ENCODE measurements at regions not wholly inside any gene's neighbourhood (a gene's known extent, or its start where the extent isn't known, plus 50 kb on each side); places are given as distances from the start of the nearest gene placed in this dataset.

- no peaks in the 10 kb centered on the region for H3K36me3 ChIP-seq (replicated peaks in 1 of 2; ENCODE audit: control insufficient read depth in 2 of 2, insufficient read depth in 2 of 2, low read length in 2 of 2)
- peaks cover 3 to 9% of the 10 kb centered on the region in 2 donors for H3K9me3 ChIP-seq (replicated peaks in 1 of 2; ENCODE audit: control insufficient read depth in 2 of 2, insufficient read depth in 1 of 2, low read depth in 1 of 2, low read length in 2 of 2)
- H2AK5ac ChIP-seq (ENCODE audit: low read depth, low read length) = no peak overlapping the region
- H4K91ac ChIP-seq (ENCODE audit: low read depth, low read length, poor library complexity) = no peak overlapping the region
- H3K14ac ChIP-seq (ENCODE audit: low read length) = no peak overlapping the region
- no peak overlapping the region for H3K27ac ChIP-seq (replicated peaks; ENCODE audit: low read length)
- H3K79me1 ChIP-seq (ENCODE audit: low read depth, low read length) = no peaks in the 10 kb centered on the region
- H4K8ac ChIP-seq (ENCODE audit: low read depth, low read length) = no peak overlapping the region
- H3K23ac ChIP-seq (ENCODE audit: low read depth, low read length, poor library complexity) = no peak overlapping the region
- WGBS, 2 donors (ENCODE audit: extremely low coverage in 2 of 2, insufficient read length in 2 of 2, insufficient replicate concordance in 1 of 2) = no CpG with 5 or more reads among the region's 2 CpGs
- no peaks in the 10 kb centered on the region for H3K4me1 ChIP-seq (ENCODE audit: control insufficient read depth in 2 of 2, insufficient read depth in 1 of 2, low read depth in 1 of 2, low read length in 2 of 2)
- no peak for DNase-seq (ENCODE audit: low spot score)
- no peak overlapping the region for H2BK12ac ChIP-seq (ENCODE audit: low read length)
- H3K4ac ChIP-seq (ENCODE audit: low read length) = no peak overlapping the region
- no peak overlapping the region for H2BK120ac ChIP-seq (ENCODE audit: low read depth, low read length)
- no peaks in the 10 kb centered on the region for H3K27me3 ChIP-seq (ENCODE audit: control insufficient read depth in 3 of 3, insufficient read depth in 3 of 3, low read depth in 1 of 3, low read length in 3 of 3)
- H3K9ac ChIP-seq (ENCODE audit: low read depth, low read length, poor library complexity) = no peak overlapping the region
- no peak overlapping the region for H3K4me3 ChIP-seq (ENCODE audit: low read length in 2 of 2)
- H2BK15ac ChIP-seq (ENCODE audit: low read length) = no peak overlapping the region
- no peak overlapping the region for H2AFZ ChIP-seq (ENCODE audit: low read length)
- no peak overlapping the region for H3K4me2 ChIP-seq (ENCODE audit: insufficient read depth, low read length, poor library complexity, severe bottlenecking)
- no peak overlapping the region for H3K18ac ChIP-seq (ENCODE audit: low read length)
- H2BK5ac ChIP-seq (ENCODE audit: low read length) = no peak overlapping the region
Observed at GRCh38 chr2:190136825-190137224, 74.3 kb upstream of the MSTN start.

DNA sequence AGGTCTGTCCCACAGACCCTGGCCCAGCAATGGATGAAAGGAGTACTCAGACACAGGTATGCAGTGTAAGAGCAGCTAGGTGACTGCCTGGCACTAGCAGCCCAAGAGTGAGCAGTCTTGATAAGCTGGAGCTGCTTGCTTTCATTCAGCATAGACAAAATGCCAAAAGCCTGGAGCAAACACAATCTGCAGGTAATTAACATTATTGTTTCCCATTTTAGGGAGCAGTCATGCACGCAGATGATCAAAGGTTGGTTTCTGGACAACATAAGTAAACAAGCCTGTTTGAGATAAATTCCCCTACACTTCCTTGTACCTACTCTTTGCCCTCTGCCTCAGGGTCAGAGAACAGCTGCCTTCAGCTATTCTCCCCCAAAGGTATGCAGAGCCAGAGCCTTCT is 73.7 kb upstream of the MSTN start:
- Histone ChIP-seq H2BK15ac (ENCODE audit: low read length) (no peak overlapping the region), H3K18ac (ENCODE audit: low read length) (no peak overlapping the region), H3K27ac (replicated peaks; ENCODE audit: low read length) (no peak overlapping the region), H2AFZ (ENCODE audit: low read length) (no peak overlapping the region), H3K9ac (ENCODE audit: low read depth, low read length, poor library complexity) (no peak overlapping the region), H3K4me1 (ENCODE audit: control insufficient read depth in 2 of 2, insufficient read depth in 1 of 2, low read depth in 1 of 2, low read length in 2 of 2) (no peaks in the 10 kb centered on the region), H3K14ac (ENCODE audit: low read length) (no peak overlapping the region), H4K91ac (ENCODE audit: low read depth, low read length, poor library complexity) (no peak overlapping the region), H2BK5ac (ENCODE audit: low read length) (no peak overlapping the region), H2BK120ac (ENCODE audit: low read depth, low read length) (no peak overlapping the region), H2AK5ac (ENCODE audit: low read depth, low read length) (no peak overlapping the region), H4K8ac (ENCODE audit: low read depth, low read length) (no peak overlapping the region), H3K79me1 (ENCODE audit: low read depth, low read length) (no peaks in the 10 kb centered on the region), H3K23ac (ENCODE audit: low read depth, low read length, poor library complexity) (no peak overlapping the region), H3K9me3 (replicated peaks in 1 of 2; ENCODE audit: control insufficient read depth in 2 of 2, insufficient read depth in 1 of 2, low read depth in 1 of 2, low read length in 2 of 2) (peaks cover 1 to 9% of the 10 kb centered on the region in 2 donors), H3K27me3 (ENCODE audit: control insufficient read depth in 3 of 3, insufficient read depth in 3 of 3, low read depth in 1 of 3, low read length in 3 of 3) (no peaks in the 10 kb centered on the region), H3K36me3 (replicated peaks in 1 of 2; ENCODE audit: control insufficient read depth in 2 of 2, insufficient read depth in 2 of 2, low read length in 2 of 2) (no peaks in the 10 kb centered on the region), H3K4me3 (ENCODE audit: low read length in 2 of 2) (no peak overlapping the region), H3K4ac (ENCODE audit: low read length) (no peak overlapping the region), H3K4me2 (ENCODE audit: insufficient read depth, low read length, poor library complexity, severe bottlenecking) (no peak overlapping the region), H2BK12ac (ENCODE audit: low read length) (no peak overlapping the region)
- no peak for DNase-seq (ENCODE audit: low spot score)
- WGBS, 2 donors (ENCODE audit: extremely low coverage in 2 of 2, insufficient read length in 2 of 2, insufficient replicate concordance in 1 of 2) = no CpG with 5 or more reads among the region's 1 CpG

DNA sequence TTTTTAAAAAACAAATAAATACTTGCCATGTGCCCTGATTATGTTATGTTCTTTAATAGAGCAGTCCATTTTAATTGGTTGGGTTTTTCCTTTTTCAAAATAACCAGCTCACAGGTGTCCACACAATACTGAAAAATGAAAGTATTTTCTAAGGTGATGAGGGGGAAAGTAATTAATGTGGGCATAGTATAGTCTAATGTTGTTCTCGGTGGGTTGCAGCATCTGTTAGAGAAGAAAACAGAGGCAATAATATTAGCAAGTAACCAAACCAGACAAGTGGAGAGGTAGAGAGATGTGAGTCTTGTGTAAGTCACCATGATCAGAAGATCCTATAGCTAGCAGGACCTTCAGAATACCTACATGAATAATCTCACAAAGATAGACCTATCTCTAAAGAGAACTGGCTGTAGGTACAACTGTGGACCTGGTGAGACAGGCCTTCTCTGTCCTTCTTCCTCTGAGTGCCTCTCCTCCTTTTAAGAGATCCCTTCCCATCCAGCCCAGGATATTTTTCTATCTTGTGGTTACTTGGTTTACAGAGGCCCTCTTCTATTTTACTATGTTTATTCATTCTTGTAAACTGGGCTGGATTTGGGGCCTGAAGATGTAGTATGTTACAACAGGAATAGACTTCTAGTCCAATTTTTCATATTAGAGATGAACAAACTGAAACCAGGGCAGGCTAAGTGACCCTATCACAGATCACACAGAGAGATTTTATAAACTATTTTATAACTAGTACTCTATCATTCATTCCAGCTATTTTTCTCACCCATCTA is 67.1 kb upstream of the MSTN start:
- H3K4me3 ChIP-seq (ENCODE audit: low read length in 2 of 2) = no peak overlapping the region
- no peak overlapping the region for H3K4me2 ChIP-seq (ENCODE audit: insufficient read depth, low read length, poor library complexity, severe bottlenecking)
- no peak overlapping the region for H3K14ac ChIP-seq (ENCODE audit: low read length)
- H3K18ac ChIP-seq (ENCODE audit: low read length) = no peak overlapping the region
- H3K23ac ChIP-seq (ENCODE audit: low read depth, low read length, poor library complexity) = no peak overlapping the region
- H2BK15ac ChIP-seq (ENCODE audit: low read length) = no peak overlapping the region
- H3K27ac ChIP-seq (replicated peaks; ENCODE audit: low read length) = no peak overlapping the region
- no peak for DNase-seq (ENCODE audit: low spot score)
- no peak overlapping the region for H3K4ac ChIP-seq (ENCODE audit: low read length)
- no peak overlapping the region for H4K91ac ChIP-seq (ENCODE audit: low read depth, low read length, poor library complexity)
- no peak overlapping the region for H3K9ac ChIP-seq (ENCODE audit: low read depth, low read length, poor library complexity)
- no CpG with 5 or more reads among the region's 1 CpG for WGBS, 2 donors (ENCODE audit: extremely low coverage in 2 of 2, insufficient read length in 2 of 2, insufficient replicate concordance in 1 of 2)
- no peaks in the 10 kb centered on the region for H3K79me1 ChIP-seq (ENCODE audit: low read depth, low read length)
- no peak overlapping the region for H2AFZ ChIP-seq (ENCODE audit: low read length)
- no peak overlapping the region for H2BK12ac ChIP-seq (ENCODE audit: low read length)
- H3K27me3 ChIP-seq (ENCODE audit: control insufficient read depth in 3 of 3, insufficient read depth in 3 of 3, low read depth in 1 of 3, low read length in 3 of 3) = no peaks in the 10 kb centered on the region
- no peak overlapping the region for H2BK120ac ChIP-seq (ENCODE audit: low read depth, low read length)
- no peaks in the 10 kb centered on the region for H3K36me3 ChIP-seq (replicated peaks in 1 of 2; ENCODE audit: control insufficient read depth in 2 of 2, insufficient read depth in 2 of 2, low read length in 2 of 2)
- no peak overlapping the region for H2BK5ac ChIP-seq (ENCODE audit: low read length)
- no peak overlapping the region for H2AK5ac ChIP-seq (ENCODE audit: low read depth, low read length)
- H3K4me1 ChIP-seq (ENCODE audit: control insufficient read depth in 2 of 2, insufficient read depth in 1 of 2, low read depth in 1 of 2, low read length in 2 of 2) = no peaks in the 10 kb centered on the region
- no peak overlapping the region for H4K8ac ChIP-seq (ENCODE audit: low read depth, low read length)
- no peaks in the 10 kb centered on the region for H3K9me3 ChIP-seq (replicated peaks in 1 of 2; ENCODE audit: control insufficient read depth in 2 of 2, insufficient read depth in 1 of 2, low read depth in 1 of 2, low read length in 2 of 2)

GRCh38 chr2:190127651-190128050 is 65.1 kb upstream of the MSTN start:
- H3K4ac ChIP-seq (ENCODE audit: low read length) = no peak overlapping the region
- H3K14ac ChIP-seq (ENCODE audit: low read length) = no peak overlapping the region
- no peaks in the 10 kb centered on the region for H3K4me1 ChIP-seq (ENCODE audit: control insufficient read depth in 2 of 2, insufficient read depth in 1 of 2, low read depth in 1 of 2, low read length in 2 of 2)
- H3K23ac ChIP-seq (ENCODE audit: low read depth, low read length, poor library complexity) = no peak overlapping the region
- H3K18ac ChIP-seq (ENCODE audit: low read length) = no peak overlapping the region
- no peak overlapping the region for H3K27ac ChIP-seq (replicated peaks; ENCODE audit: low read length)
- H2BK120ac ChIP-seq (ENCODE audit: low read depth, low read length) = no peak overlapping the region
- H2BK12ac ChIP-seq (ENCODE audit: low read length) = no peak overlapping the region
- no peak for DNase-seq (ENCODE audit: low spot score)
- H4K8ac ChIP-seq (ENCODE audit: low read depth, low read length) = no peak overlapping the region
- no peak overlapping the region for H2BK5ac ChIP-seq (ENCODE audit: low read length)
- no peak overlapping the region for H3K4me2 ChIP-seq (ENCODE audit: insufficient read depth, low read length, poor library complexity, severe bottlenecking)
- no peak overlapping the region for H3K4me3 ChIP-seq (ENCODE audit: low read length in 2 of 2)
- H4K91ac ChIP-seq (ENCODE audit: low read depth, low read length, poor library complexity) = no peak overlapping the region
- H3K36me3 ChIP-seq (replicated peaks in 1 of 2; ENCODE audit: control insufficient read depth in 2 of 2, insufficient read depth in 2 of 2, low read length in 2 of 2) = no peaks in the 10 kb centered on the region
- H2AFZ ChIP-seq (ENCODE audit: low read length) = no peak overlapping the region
- H2BK15ac ChIP-seq (ENCODE audit: low read length) = no peak overlapping the region
- no peaks in the 10 kb centered on the region for H3K27me3 ChIP-seq (ENCODE audit: control insufficient read depth in 3 of 3, insufficient read depth in 3 of 3, low read depth in 1 of 3, low read length in 3 of 3)
- H3K9me3 ChIP-seq (replicated peaks in 1 of 2; ENCODE audit: control insufficient read depth in 2 of 2, insufficient read depth in 1 of 2, low read depth in 1 of 2, low read length in 2 of 2) = no peaks in the 10 kb centered on the region
- no peak overlapping the region for H3K9ac ChIP-seq (ENCODE audit: low read depth, low read length, poor library complexity)
- H3K79me1 ChIP-seq (ENCODE audit: low read depth, low read length) = no peaks in the 10 kb centered on the region
- no peak overlapping the region for H2AK5ac ChIP-seq (ENCODE audit: low read depth, low read length)

Data from neuronal stem cell (in vitro differentiated cells).